MCF 10A (cell line): ENCODE measurements at regions not wholly inside any gene's neighbourhood (a gene's known extent, or its start where the extent isn't known, plus 50 kb on each side); places are given as distances from the start of the nearest gene placed in this dataset.
"Not testable (repeated sequence)": the region's sequence is repeated elsewhere in the genome, so short reads cannot be mapped to it uniquely, and the experiment has no call there.

Source experiments
- BruUV-seq: library from RNA; stranded (reverse); fragments of 400-500 nt; replicated peaks from 2 replicates; lab custom pipeline; 2021; lab: Mats Ljungman, UMichigan
- CTCF ChIA-PET: fragments of 300-600 bp; sonication (Branson Sonifier 250); formaldehyde crosslinking; extraction: SDS; loops from one replicate; lab custom pipeline; 2021; ENCODE audit warnings: antibody characterized with exemption, inconsistent platforms; lab: Yijun Ruan, JAX
- POLR2A ChIA-PET: fragments of 300-600, 350-650 bp; sonication (Branson Sonifier 250); formaldehyde crosslinking; extraction: SDS; loops from one replicate; lab custom pipeline; 2020; ENCODE audit warnings: antibody characterized with exemption, inconsistent platforms; lab: Yijun Ruan, JAX
- DNase-seq: peaks from one replicate; pipeline ENCODE4 v3.0.0-alpha.2; 2018; ENCODE audit not compliant: unreplicated experiment
- H3K27ac Mint-ChIP-seq: one replicate; pipeline ENCODE4 v1.8.0; 2022; ENCODE audit warnings: mild to moderate bottlenecking, low read depth, mixed read lengths; ENCODE audit not compliant: unreplicated experiment
- H3K27me3 Mint-ChIP-seq: one replicate; pipeline ENCODE4 v1.8.0; 2022; ENCODE audit warnings: mixed read lengths; ENCODE audit not compliant: insufficient read depth, unreplicated experiment
- H3K36me3 Mint-ChIP-seq: one replicate; pipeline ENCODE4 v1.8.0; 2022; ENCODE audit warnings: mild to moderate bottlenecking, moderate library complexity, mixed read lengths; ENCODE audit not compliant: insufficient read depth, unreplicated experiment
- H3K4me1 Mint-ChIP-seq: one replicate; pipeline ENCODE4 v1.8.0; 2022; ENCODE audit warnings: mixed read lengths; ENCODE audit not compliant: insufficient read depth, unreplicated experiment
- H3K4me3 Mint-ChIP-seq: one replicate; pipeline ENCODE4 v1.8.0; 2022; ENCODE audit warnings: mild to moderate bottlenecking, moderate library complexity, mixed read lengths; ENCODE audit not compliant: unreplicated experiment
- H3K9me3 Mint-ChIP-seq: one replicate; pipeline ENCODE4 v1.8.0; 2022; ENCODE audit warnings: mixed read lengths; ENCODE audit not compliant: unreplicated experiment
- intact Hi-C: fragments of 100-400 bp; cut with micrococcal nuclease; formaldehyde crosslinking; loops from 2 replicates; pipeline ENCODE4 v1.14.1; 2022
- TF ChIP-seq, protein P1 (sequence below): fragments of 200-600 bp; IDR thresholded peaks from one replicate; pipeline ENCODE4 v1.8.0; 2022; ENCODE audit warnings: antibody characterized with exemption, mild to moderate bottlenecking; ENCODE audit not compliant: unreplicated experiment

DNA sequence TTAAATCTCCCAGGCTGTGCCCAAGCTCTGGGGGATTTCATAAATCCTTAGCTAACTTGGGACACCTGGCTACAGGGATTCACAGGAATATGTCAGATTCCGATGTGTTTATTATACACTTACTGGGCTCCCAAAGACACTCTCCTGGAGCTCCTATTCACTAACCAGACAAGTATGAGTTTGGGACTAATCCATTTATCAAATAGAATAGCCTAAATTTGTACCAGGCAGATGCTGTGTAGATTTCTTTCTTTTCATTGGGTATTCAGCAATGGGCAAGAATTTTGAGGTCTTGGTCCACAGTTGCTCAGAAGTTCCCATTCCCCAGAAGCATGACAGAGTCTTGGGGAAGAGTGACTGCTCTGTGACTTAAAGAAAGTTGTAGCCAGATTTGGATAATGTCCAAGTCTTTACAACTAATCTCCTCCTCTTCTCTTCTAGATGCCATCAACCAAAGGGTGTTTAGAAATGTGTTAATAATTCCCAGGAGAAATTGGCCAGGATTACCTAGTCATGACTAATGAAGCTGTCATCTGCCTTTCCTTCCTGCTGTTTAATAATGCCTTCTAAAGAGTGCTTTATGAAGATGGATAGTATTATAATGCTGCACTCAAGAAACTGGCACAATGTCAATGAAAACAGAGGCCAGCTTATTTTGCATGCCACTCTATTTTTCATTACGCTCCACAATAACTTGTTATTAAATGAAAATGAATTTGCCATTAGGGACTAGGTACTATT is 120.9 kb downstream of the CHIC2 start:
- POLR2A ChIA-PET = interaction anchor here (0.6 to 2.8 kb wide), 14 partner anchors 8 to 183 kb away, joined by 3 to 18 read pairs (median 5); partner anchors contain the start of gene CHIC2
- no TSS peak for BruUV-seq
- Mint-ChIP-seq H3K27ac (peak overlapping the region; percentile 57), H3K4me1 (peaks cover 15% of the 10 kb centered on the region), H3K4me3 (no peak overlapping the region), H3K36me3 (no peaks in the 10 kb centered on the region), H3K27me3 (no peaks in the 10 kb centered on the region), H3K9me3 (peaks cover 6% of the 10 kb centered on the region)
- CTCF ChIA-PET = interaction anchor here (0.6 to 3.6 kb wide), 8 partner anchors 11 to 300 kb away, joined by 3 to 19 read pairs (median 3); partner anchors contain the start of gene GSX2
- DNase-seq = peak; percentile 95
- TF ChIP-seq, protein P1, sequence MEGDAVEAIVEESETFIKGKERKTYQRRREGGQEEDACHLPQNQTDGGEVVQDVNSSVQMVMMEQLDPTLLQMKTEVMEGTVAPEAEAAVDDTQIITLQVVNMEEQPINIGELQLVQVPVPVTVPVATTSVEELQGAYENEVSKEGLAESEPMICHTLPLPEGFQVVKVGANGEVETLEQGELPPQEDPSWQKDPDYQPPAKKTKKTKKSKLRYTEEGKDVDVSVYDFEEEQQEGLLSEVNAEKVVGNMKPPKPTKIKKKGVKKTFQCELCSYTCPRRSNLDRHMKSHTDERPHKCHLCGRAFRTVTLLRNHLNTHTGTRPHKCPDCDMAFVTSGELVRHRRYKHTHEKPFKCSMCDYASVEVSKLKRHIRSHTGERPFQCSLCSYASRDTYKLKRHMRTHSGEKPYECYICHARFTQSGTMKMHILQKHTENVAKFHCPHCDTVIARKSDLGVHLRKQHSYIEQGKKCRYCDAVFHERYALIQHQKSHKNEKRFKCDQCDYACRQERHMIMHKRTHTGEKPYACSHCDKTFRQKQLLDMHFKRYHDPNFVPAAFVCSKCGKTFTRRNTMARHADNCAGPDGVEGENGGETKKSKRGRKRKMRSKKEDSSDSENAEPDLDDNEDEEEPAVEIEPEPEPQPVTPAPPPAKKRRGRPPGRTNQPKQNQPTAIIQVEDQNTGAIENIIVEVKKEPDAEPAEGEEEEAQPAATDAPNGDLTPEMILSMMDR = no peak
- intact Hi-C loops = no loop called here

GRCh38 chr4:53942712-53943111 is 121.7 kb downstream of the CHIC2 start:
- peaks cover 15% of the 10 kb centered on the region for H3K4me1 Mint-ChIP-seq
- no peak overlapping the region for H3K4me3 Mint-ChIP-seq
- intact Hi-C loops = no loop called here
- H3K9me3 Mint-ChIP-seq = no peaks in the 10 kb centered on the region
- TF ChIP-seq, protein P1 = no peak
- BruUV-seq = no TSS peak
- H3K36me3 Mint-ChIP-seq = no peaks in the 10 kb centered on the region
- no peak for DNase-seq
- ChIA-PET POLR2A (interaction anchor here (0.6 to 2.8 kb wide), 8 partner anchors 12 to 125 kb away, joined by 3 to 18 read pairs (median 4); partner anchors contain the start of gene CHIC2), CTCF (interaction anchor here (0.8 to 3.6 kb wide), 5 partner anchors 10 to 276 kb away, joined by 3 to 19 read pairs (median 4); no protein-coding TSS in a partner anchor)
- no peak overlapping the region for H3K27ac Mint-ChIP-seq
- no peaks in the 10 kb centered on the region for H3K27me3 Mint-ChIP-seq

DNA sequence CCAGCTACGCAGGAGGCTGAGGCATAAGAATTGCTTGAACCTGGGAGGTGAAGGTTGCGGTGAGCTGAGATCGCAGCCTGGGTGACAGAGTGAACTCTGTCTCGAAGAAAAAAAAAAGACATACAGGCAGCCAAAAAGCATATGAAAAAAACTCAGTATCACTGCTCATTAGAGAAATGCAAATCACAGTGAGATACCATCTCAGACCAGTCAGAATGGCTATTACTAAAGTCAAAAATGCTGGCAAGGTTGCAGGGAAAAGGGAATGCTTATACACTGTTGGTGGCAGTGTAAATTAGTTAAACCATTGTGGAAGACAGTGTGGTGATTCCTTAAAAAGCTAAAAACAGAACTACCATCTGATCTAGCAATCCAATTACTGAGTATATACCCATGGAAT is 123.1 kb downstream of the CHIC2 start:
- CTCF ChIA-PET = interaction anchor here (0.6 to 3.6 kb wide), 3 partner anchors 9 to 451 kb away, joined by 3 to 19 read pairs (median 4); no protein-coding TSS in a partner anchor
- no peak overlapping the region for H3K27ac Mint-ChIP-seq
- POLR2A ChIA-PET = no interaction called here
- no TSS peak for BruUV-seq
- no peak for DNase-seq
- H3K36me3 Mint-ChIP-seq = no peaks in the 10 kb centered on the region
- intact Hi-C loops = no loop called here
- H3K4me3 Mint-ChIP-seq = no peak overlapping the region
- peaks cover 15% of the 10 kb centered on the region for H3K4me1 Mint-ChIP-seq
- TF ChIP-seq, protein P1 = no peak
- H3K27me3 Mint-ChIP-seq = no peaks in the 10 kb centered on the region
- no peaks in the 10 kb centered on the region for H3K9me3 Mint-ChIP-seq

DNA sequence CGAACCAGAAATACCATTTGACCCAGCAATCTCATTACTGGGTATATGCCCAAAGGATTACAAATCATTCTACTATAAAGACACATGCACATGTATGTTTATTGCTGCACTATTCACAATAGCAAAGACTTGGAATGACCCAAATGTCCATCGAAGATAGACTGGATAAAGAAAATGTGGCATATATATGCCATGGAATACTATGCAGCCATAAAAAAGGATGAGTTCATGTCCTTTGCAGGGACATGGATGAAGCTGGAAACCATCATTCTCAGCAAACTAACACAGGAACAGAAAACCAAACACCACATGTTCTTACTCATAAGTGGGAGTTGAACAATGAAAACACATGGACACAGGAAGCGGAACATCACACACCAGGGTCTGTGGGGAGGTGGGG is 124.5 kb downstream of the CHIC2 start:
- H3K9me3 Mint-ChIP-seq, H3K27ac Mint-ChIP-seq, BruUV-seq, H3K36me3 Mint-ChIP-seq, POLR2A ChIA-PET, DNase-seq, intact Hi-C loops, H3K4me3 Mint-ChIP-seq, H3K27me3 Mint-ChIP-seq: not testable (repeated sequence)
- CTCF ChIA-PET = interaction anchor here (0.9 to 3.6 kb wide), 2 partner anchors 10 kb away, joined by 3 to 19 read pairs; no protein-coding TSS in a partner anchor
- peaks cover 26% of the 10 kb centered on the region for H3K4me1 Mint-ChIP-seq
